ENCODE measurements at regions not wholly inside any gene's neighbourhood (a gene's known extent, or its start where the extent isn't known, plus 50 kb on each side); places are given as distances from the start of the nearest gene placed in this dataset.
"Not testable (repeated sequence)": the region's sequence is repeated elsewhere in the genome, so short reads cannot be mapped to it uniquely, and the experiment has no call there.

GRCh38 chr6:88499436-88499835 is 333.3 kb upstream of the CNR1 start:
- no peak for DNase-seq

- not testable (repeated sequence) for DNase-seq
These were observed 331.3 kb upstream of the CNR1 start for GRCh38 chr6:88497403-88497802.

- DNase-seq = peak in 1 of 4 experiments; percentile 6
These were observed 328.4 kb upstream of the CNR1 start for GRCh38 chr6:88494401-88495140.

- no peak for DNase-seq
These were observed 327.6 kb upstream of the CNR1 start for GRCh38 chr6:88493717-88494116.

GRCh38 chr6:88492824-88493223 is 326.7 kb upstream of the CNR1 start:
- DNase-seq = peak in 2 of 4 experiments; percentile 19 to 38

- peak in 2 of 4 experiments; percentile 18 to 36 for DNase-seq
These were observed 326.1 kb upstream of the CNR1 start for GRCh38 chr6:88492241-88492640.

GRCh38 chr6:88491266-88491880 is 325.2 kb upstream of the CNR1 start:
- no peak for DNase-seq

- peak in 1 of 4 experiments; percentile 2 for DNase-seq
These were observed 324.7 kb upstream of the CNR1 start for GRCh38 chr6:88490908-88491264.

- DNase-seq = peak in 1 of 4 experiments; percentile 20
These were observed 324.2 kb upstream of the CNR1 start for GRCh38 chr6:88490195-88490907.

- no peak for DNase-seq
These were observed 317.3 kb upstream of the CNR1 start for GRCh38 chr6:88483424-88483823.

- DNase-seq = no peak
These were observed 316.3 kb upstream of the CNR1 start for GRCh38 chr6:88482465-88482864.

GRCh38 chr6:88481519-88481918 is 315.4 kb upstream of the CNR1 start:
- no peak for DNase-seq

- no peak for DNase-seq
These were observed 314.7 kb upstream of the CNR1 start for GRCh38 chr6:88480816-88481215.

- DNase-seq = peak in 2 of 4 experiments; percentile 8 to 12
These were observed 311.3 kb upstream of the CNR1 start for GRCh38 chr6:88477413-88477812.

- DNase-seq = no peak
These were observed 310.2 kb upstream of the CNR1 start for GRCh38 chr6:88476388-88476787.

- no peak for DNase-seq
These were observed 308.6 kb upstream of the CNR1 start for GRCh38 chr6:88474720-88475119.

GRCh38 chr6:88473589-88473988 is 307.4 kb upstream of the CNR1 start:
- no peak for DNase-seq

- DNase-seq = no peak
These were observed 306.8 kb upstream of the CNR1 start for GRCh38 chr6:88472851-88473525.

GRCh38 chr6:88459643-88460042 is 293.5 kb upstream of the CNR1 start:
- no peak for DNase-seq

GRCh38 chr6:88459189-88459588 is 293.0 kb upstream of the CNR1 start:
- DNase-seq = no peak

GRCh38 chr6:88458662-88459061 is 292.5 kb upstream of the CNR1 start:
- no peak for DNase-seq

GRCh38 chr6:88456221-88456859 is 290.2 kb upstream of the CNR1 start:
- no peak for DNase-seq

GRCh38 chr6:88455317-88455716 is 289.2 kb upstream of the CNR1 start:
- no peak for DNase-seq

Data from suppressor macrophage (primary cell).